ENCODE measurements at regions not wholly inside any gene's neighbourhood (a gene's known extent, or its start where the extent isn't known, plus 50 kb on each side); places are given as distances from the start of the nearest gene placed in this dataset.

DNA sequence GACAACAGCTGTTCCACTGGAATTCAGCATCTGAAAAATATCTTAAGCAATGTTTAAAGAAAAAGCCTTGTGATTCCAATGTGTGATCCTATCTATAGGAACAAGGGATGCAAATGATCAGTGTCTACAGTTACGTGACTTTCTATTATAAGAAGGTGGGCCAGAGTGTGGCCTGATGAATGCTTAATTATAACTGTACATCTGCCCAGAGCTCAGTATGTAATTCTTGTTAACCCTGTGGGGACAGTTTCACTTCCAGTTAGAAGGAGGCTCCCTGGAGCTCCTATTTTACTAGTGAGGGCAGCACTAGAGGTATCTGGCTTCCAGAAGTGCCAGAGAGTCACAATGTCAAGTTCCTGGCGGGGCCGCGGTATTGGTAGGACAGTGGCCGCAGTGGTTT lies 288.5 kb downstream of the USP46 start:
- no peak for DNase-seq
- ATAC-seq (ENCODE audit: low read depth): no peak
- Histone ChIP-seq H3K36me3 (ENCODE audit: control insufficient read depth, insufficient read depth, low read length) (no peaks in the 10 kb centered on the region), H3K9me3 (ENCODE audit: control insufficient read depth, insufficient read depth, low read length) (no peaks in the 10 kb centered on the region), H3K9me1 (ENCODE audit: insufficient read depth, low read length) (no peaks in the 10 kb centered on the region), H3K23ac (ENCODE audit: low read depth, low read length) (no peak overlapping the region), H2AFZ (replicated peaks; ENCODE audit: low read length, poor library complexity) (no peak overlapping the region), H2BK120ac (ENCODE audit: low read depth, low read length) (no peak overlapping the region), H3K27me3 (ENCODE audit: control insufficient read depth, insufficient read depth, low read length) (peaks cover 14% of the 10 kb centered on the region), H4K5ac (ENCODE audit: low read depth, low read length) (no peak overlapping the region), H3K4ac (ENCODE audit: low read depth, low read length) (no peak overlapping the region), H3K9ac (ENCODE audit: low read depth, low read length) (no peak overlapping the region), H3K27ac (ENCODE audit: insufficient read depth, low read length) (no peak overlapping the region), H2BK20ac (ENCODE audit: low read depth, low read length) (no peak overlapping the region), H3K56ac (ENCODE audit: extremely low read depth, insufficient read depth, low read length) (no peak overlapping the region), H3K18ac (ENCODE audit: low read depth, low read length) (no peak overlapping the region), H4K91ac (ENCODE audit: insufficient read depth, low read depth, low read length) (no peak overlapping the region), H4K20me1 (ENCODE audit: insufficient read depth, low read length) (no peaks in the 10 kb centered on the region), H2AK9ac (replicated peaks; ENCODE audit: low read depth, low read length, poor library complexity) (no peak overlapping the region), H3K4me2 (ENCODE audit: low read depth, low read length) (no peak overlapping the region), H4K8ac (ENCODE audit: low read depth in 2 of 2, low read length in 2 of 2) (no peak overlapping the region), H3K4me1 (ENCODE audit: control insufficient read depth, insufficient read depth, low read length) (no peaks in the 10 kb centered on the region), H3K14ac (replicated peaks; ENCODE audit: low read depth, low read length) (no peak overlapping the region), H2AK5ac (ENCODE audit: low read depth, low read length) (no peak overlapping the region), H3K4me3 (ENCODE audit: insufficient read depth, low read depth, low read length) (no peak overlapping the region), H2BK5ac (ENCODE audit: low read depth, low read length, poor library complexity, severe bottlenecking) (no peak overlapping the region), H3K79me1 (ENCODE audit: low read depth in 1 of 2, low read length in 2 of 2) (no peaks in the 10 kb centered on the region), H2BK15ac (ENCODE audit: low read depth, low read length) (no peak overlapping the region)
- BruUV-seq (replicated peaks): no TSS peak
- TF ChIP-seq NFE2L2 (IDR thresholded peaks at IDR 0.05; ENCODE audit: low read depth, low read length) (no peak), MAFK (IDR thresholded peaks at IDR 0.05; ENCODE audit: low read depth, low read length) (no peak), RCOR1 (IDR thresholded peaks at IDR 0.05; ENCODE audit: insufficient replicate concordance, low read length) (no peak), RFX5 (IDR thresholded peaks at IDR 0.05; ENCODE audit: low read depth, low read length) (no peak), CHD1 (IDR thresholded peaks at IDR 0.05; ENCODE audit: low read depth, low read length) (no peak), BHLHE40 (IDR thresholded peaks at IDR 0.05; ENCODE audit: low read depth, low read length) (no peak), CTCF (conservative IDR thresholded peaks at IDR 0.05; ENCODE audit: low read depth, low read length) (no peak), MAZ (IDR thresholded peaks at IDR 0.05; ENCODE audit: borderline replicate concordance, low read depth, low read length) (no peak), RAD21 (IDR thresholded peaks at IDR 0.05; ENCODE audit: low read length) (no peak), SMC3 (IDR thresholded peaks at IDR 0.05; ENCODE audit: low read depth, low read length) (no peak)
- CTCF ChIA-PET: no interaction called here
- WGBS, 2 experiments (ENCODE audit: extremely low coverage in 2 of 2, insufficient read length in 1 of 2): no CpG with 5 or more reads among the region's 5 CpGs
- in situ Hi-C loops (cut with MboI; ENCODE audit: low sequenced_read_pairs) (loop anchor here (10.0 kb wide), 3 partner anchors 294 to 1854 kb away; partner anchors contain the start of genes FIP1L1 and PDGFRA), dilution Hi-C loops (cut with HindIII; ENCODE audit: low sequenced_read_pairs, unreplicated experiment) (no loop called here), intact Hi-C loops (cut with micrococcal nuclease) (loop anchor here (10.0 kb wide), 2 partner anchors 344 to 494 kb away; partner anchors contain the start of gene RASL11B)
- POLR2A ChIA-PET (ENCODE audit: unreplicated experiment): no interaction called here
